RWPE1 (cell line): ENCODE measurements at regions not wholly inside any gene's neighbourhood (a gene's known extent, or its start where the extent isn't known, plus 50 kb on each side); places are given as distances from the start of the nearest gene placed in this dataset.
"Not testable (repeated sequence)": the region's sequence is repeated elsewhere in the genome, so short reads cannot be mapped to it uniquely, and the experiment has no call there.

Experiments used
- CTCF ChIA-PET: fragments of 350-600 bp; sonication (Branson Sonifier 250); formaldehyde crosslinking; extraction: SDS; loops from one replicate; lab custom pipeline; 2021; lab: Yijun Ruan, JAX
- POLR2A ChIA-PET: fragments of 400-600 bp; formaldehyde crosslinking; extraction: SDS; loops from one replicate; lab custom pipeline; 2020; ENCODE audit warnings: antibody characterized with exemption; ENCODE audit not compliant: low non-redundant PET; lab: Yijun Ruan, JAX
- DNase-seq: peaks from one replicate; pipeline ENCODE4 v3.0.0; 2012; ENCODE audit warnings: low spot score
- H3K27ac ChIP-seq: fragments of 450-650 bp; 2 replicates; pipeline ENCODE4 v1.5.1; 2017
- CTCF ChIP-seq: fragments of 450-650 bp; conservative IDR thresholded peaks from 2 replicates; pipeline ENCODE4 v1.5.1; 2017; ENCODE audit warnings: low read depth, mild to moderate bottlenecking

DNA sequence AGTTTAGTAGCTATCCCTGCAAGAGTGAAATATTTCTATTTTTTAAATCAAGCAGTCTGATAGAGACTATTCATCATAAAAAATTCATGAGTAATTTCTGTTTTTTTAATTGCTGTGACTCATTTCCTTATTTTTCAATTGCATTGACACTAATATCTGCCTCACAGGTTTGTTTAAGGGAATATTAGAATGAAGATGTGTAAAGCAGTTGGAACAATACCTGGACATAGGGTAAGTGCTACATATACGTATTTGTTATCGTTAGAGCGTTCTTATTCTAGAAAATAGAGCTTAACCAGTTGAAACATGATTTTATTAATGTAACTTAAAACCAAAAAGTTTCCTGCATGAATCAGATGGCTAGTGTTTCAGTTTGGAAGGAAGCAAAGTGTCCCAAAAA is 2211.3 kb downstream of the PCDH7 start:
- CTCF ChIA-PET = no interaction called here
- POLR2A ChIA-PET = no interaction called here
- no peak for DNase-seq
- H3K27ac ChIP-seq = no peak overlapping the region
- TF ChIP-seq CTCF = no peak

- POLR2A ChIA-PET = no interaction called here
- CTCF ChIA-PET = no interaction called here
- no peak overlapping the region for H3K27ac ChIP-seq
- no peak for TF ChIP-seq CTCF
- no peak for DNase-seq
Observed at GRCh38 chr4:32932156-32932555, 2212.0 kb downstream of the PCDH7 start.

DNA sequence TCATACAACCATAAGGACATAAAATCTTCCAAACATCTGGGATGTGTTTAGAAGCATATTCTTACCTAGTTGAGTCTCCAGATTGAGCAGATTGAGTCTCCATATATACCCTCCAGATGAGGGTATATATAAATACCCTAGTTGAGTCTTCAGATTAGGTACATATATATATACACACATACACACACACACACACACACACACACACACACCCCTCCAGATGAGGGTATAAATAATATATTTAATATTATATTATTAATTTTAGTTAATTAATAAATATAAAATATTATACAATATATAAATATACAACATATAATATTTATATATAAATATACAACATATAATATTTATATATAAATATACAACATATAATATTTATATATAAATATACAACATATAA is 2219.1 kb downstream of the PCDH7 start:
- CTCF ChIA-PET, H3K27ac ChIP-seq, DNase-seq, POLR2A ChIA-PET: not testable (repeated sequence)

DNA sequence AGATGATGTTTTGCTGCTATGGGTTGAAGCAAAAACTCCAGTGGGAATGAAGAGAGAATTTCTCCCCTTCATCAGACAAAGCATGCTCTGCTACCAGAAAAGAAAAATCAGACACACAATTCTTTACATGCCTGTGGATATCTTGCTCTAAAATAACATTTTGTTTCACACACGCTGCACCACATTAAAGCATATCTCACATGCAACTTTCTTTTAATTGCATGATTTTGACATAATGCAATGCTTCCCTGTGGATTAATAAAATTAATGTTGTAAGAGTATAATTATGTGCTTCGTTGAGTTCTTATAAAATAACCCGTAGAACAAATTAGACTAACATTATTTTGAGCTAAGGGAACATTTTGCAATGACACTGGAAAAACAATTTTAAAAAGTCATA is 2230.7 kb downstream of the PCDH7 start:
- ChIA-PET CTCF (no interaction called here), POLR2A (no interaction called here)
- H3K27ac ChIP-seq = no peak overlapping the region
- DNase-seq = no peak
- TF ChIP-seq CTCF = no peak

DNA sequence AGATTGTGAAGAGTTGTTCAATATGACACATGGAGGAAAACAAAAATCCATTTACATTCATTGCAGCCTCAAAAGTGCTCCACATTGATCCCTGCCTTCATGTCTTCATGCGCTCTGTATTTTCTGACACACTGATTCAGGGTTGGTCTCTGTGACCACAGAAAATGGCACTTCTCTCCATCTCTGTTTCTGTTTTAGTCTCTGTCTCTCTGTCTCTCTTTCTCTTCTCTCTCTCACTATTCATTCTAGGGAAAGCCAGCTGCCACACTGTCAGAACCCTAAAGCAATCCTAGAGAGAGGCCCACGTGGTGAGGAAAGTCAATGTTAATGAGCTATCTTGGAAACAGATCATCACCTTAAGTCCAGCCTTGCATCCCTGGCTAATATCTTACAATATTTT is 2238.4 kb downstream of the PCDH7 start:
- no peak overlapping the region for H3K27ac ChIP-seq
- ChIA-PET CTCF (no interaction called here), POLR2A (no interaction called here)
- TF ChIP-seq CTCF = no peak
- no peak for DNase-seq

DNA sequence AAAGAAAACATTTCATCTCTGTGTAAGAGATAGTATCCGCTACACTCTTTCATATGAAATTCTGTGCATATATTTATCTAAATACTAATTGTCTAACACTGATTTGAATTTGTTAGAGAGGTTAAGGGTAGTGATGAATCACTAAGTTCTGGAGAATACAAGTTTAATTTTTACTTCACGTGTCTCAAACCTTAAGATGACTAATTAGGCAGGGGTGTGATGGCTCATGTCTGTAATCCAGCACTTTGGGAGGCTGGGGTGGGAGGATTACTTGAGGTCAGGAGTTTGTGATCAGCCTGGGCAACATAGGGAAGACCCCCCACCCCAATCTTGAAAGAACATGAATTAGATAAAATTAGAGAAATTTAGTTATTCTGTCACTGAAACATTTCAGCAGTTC is 2241.9 kb downstream of the PCDH7 start:
- ChIA-PET CTCF (no interaction called here), POLR2A (no interaction called here)
- H3K27ac ChIP-seq = no peak overlapping the region
- DNase-seq = no peak
- no peak for TF ChIP-seq CTCF

DNA sequence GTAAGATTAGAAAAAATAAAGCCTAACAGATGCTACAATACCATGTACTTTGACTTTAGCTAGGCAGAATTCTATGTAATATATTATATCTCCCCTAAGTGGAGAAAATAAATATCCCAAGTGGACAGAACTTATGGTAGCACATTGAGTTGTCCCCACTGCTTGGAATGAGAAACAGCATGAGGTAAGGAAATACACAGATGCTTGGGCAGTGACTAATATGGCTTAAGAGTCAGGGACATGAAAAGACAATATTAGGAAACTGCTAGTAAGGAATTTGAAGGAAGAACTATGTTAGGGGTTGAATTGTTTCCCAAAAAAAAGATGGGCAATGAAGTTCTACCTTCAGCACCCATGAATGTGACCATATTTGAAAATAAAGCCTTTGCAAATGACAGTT is 2265.1 kb downstream of the PCDH7 start:
- DNase-seq = no peak
- no peak overlapping the region for H3K27ac ChIP-seq
- POLR2A ChIA-PET = no interaction called here
- TF ChIP-seq CTCF = no peak
- CTCF ChIA-PET = no interaction called here
